Endothelial cell of umbilical vein (primary cell): ENCODE measurements at regions not wholly inside any gene's neighbourhood (a gene's known extent, or its start where the extent isn't known, plus 50 kb on each side); places are given as distances from the start of the nearest gene placed in this dataset.

Experiments
- CTCF ChIP-seq, 2 donors: IDR thresholded peaks; 1 replicate in 1 of 2; 2 replicates in 1 of 2; pipeline ENCODE4 v1.5.1; 2011; ENCODE audit warnings: low read length in 2 of 2, mild to moderate bottlenecking in 2 of 2, moderate library complexity in 2 of 2, control low read depth in 1 of 2, inconsistent platforms in 1 of 2, low read depth in 1 of 2; ENCODE audit not compliant: insufficient read depth in 1 of 2; ENCODE audit errors: extremely low read depth in 1 of 2
- MAX ChIP-seq: IDR thresholded peaks from 2 replicates; pipeline ENCODE4 v1.6.1; 2011; ENCODE audit not compliant: insufficient read depth, insufficient read length
- POLR2A ChIP-seq: IDR thresholded peaks from 2 replicates; pipeline ENCODE4 v1.6.1; 2012; ENCODE audit warnings: low read depth, mild to moderate bottlenecking, control low read depth, low read length

GRCh38 chr21:22352088-22352487 is 1353.9 kb downstream of the NCAM2 start:
- TF ChIP-seq CTCF (IDR thresholded peaks at IDR 0.05; ENCODE audit: extremely low read depth in 1 of 2, insufficient read depth in 1 of 2, low read depth in 1 of 2, low read length in 2 of 2) = no peak
- TF ChIP-seq POLR2A = no peak
- TF ChIP-seq MAX = no peak
